ENCODE measurements at regions not wholly inside any gene's neighbourhood (a gene's known extent, or its start where the extent isn't known, plus 50 kb on each side); places are given as distances from the start of the nearest gene placed in this dataset.

DNA sequence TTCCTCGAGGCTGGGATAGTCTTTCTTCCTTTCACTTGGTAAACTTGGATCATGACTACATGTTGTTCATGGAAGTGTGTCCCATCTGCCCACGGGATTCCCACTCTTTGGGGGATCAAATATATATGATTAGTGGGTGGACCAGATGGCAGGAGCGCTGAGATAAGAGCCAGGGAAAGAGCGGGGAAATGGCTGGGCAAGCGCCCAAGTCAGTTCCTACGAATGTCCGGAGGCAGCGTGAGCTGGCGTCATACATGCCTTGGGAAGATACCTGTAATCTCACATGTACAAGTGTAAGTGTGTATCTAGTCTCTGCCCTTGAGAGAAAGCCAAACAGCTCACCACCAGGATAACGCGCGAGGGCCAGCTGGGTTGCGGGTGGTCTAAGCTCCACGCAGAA is 62.3 kb downstream of the FZD10 start:
- no peaks in the 10 kb centered on the region for H3K9me3 ChIP-seq
- H3K36me3 ChIP-seq (ENCODE audit: control insufficient read depth in 2 of 2, extremely low read depth in 1 of 2, insufficient read depth in 1 of 2, low read length in 1 of 2): no peaks in the 10 kb centered on the region
- H3K4me1 ChIP-seq (ENCODE audit: control insufficient read depth in 1 of 2, extremely low read depth in 1 of 2, insufficient read depth in 2 of 2, low read length in 2 of 2): no peaks in the 10 kb centered on the region
- DNase-seq: no peak
- Mint-ChIP-seq H3K4me1 (no peaks in the 10 kb centered on the region), H3K36me3 (no peaks in the 10 kb centered on the region), H3K4me3 (no peak overlapping the region), H3K27me3 (peaks cover 2 to 30% of the 10 kb centered on the region in 2 donors), H3K9me3 (peaks cover under 1 to 5% (median 3%) of the 10 kb centered on the region in 3 donors), H3K27ac (no peak overlapping the region)
- H3K27ac ChIP-seq (ENCODE audit: low read length): no peak overlapping the region
- H3K4me3 ChIP-seq (ENCODE audit: control insufficient read depth in 1 of 2, extremely low read depth in 1 of 2, low read length in 1 of 2): no peak overlapping the region
- POLR2A ChIA-PET: no interaction called here
- no peak for ATAC-seq (replicated peaks in 1 of 4)
- CTCF ChIA-PET: no interaction called here
- 86% methylated on average over 12 of the region's 14 CpGs for WGBS (ENCODE audit: insufficient coverage)
- H3K27me3 ChIP-seq (replicated peaks in 1 of 2; ENCODE audit: control insufficient read depth in 2 of 2, extremely low read depth in 1 of 2, insufficient read depth in 2 of 2, low read length in 1 of 2): peaks cover 0 to 15% of the 10 kb centered on the region in 2 experiments

DNA sequence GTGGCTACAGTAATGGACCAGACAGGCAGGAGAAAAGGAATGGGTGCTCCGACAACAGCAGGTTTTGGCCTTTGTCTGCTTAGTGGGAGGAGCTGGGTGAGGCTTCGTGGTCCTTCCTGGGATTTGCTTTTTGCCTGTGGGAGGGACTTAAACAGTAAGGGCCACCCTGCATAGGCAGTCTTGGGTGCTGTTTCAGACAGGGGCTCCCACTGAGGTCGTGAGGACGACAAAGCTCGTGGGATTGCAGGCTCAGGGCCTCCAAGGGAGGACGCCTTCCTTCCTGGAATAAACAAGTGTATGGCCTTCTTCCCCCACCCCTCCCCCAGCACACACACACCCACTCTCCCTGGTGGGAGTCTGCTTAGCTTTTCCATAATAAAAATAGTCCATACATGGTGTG is 63.1 kb downstream of the FZD10 start:
- peaks cover 0 to 13% of the 10 kb centered on the region in 2 experiments for H3K27me3 ChIP-seq (replicated peaks in 1 of 2; ENCODE audit: control insufficient read depth in 2 of 2, extremely low read depth in 1 of 2, insufficient read depth in 2 of 2, low read length in 1 of 2)
- no peaks in the 10 kb centered on the region for H3K36me3 ChIP-seq (ENCODE audit: control insufficient read depth in 2 of 2, extremely low read depth in 1 of 2, insufficient read depth in 1 of 2, low read length in 1 of 2)
- DNase-seq: no peak
- Mint-ChIP-seq H3K27me3 (peaks cover 2 to 25% of the 10 kb centered on the region in 2 donors), H3K4me1 (no peaks in the 10 kb centered on the region), H3K9me3 (peaks cover 3 to 12% (median 5%) of the 10 kb centered on the region in 3 donors), H3K27ac (no peak overlapping the region), H3K36me3 (no peaks in the 10 kb centered on the region), H3K4me3 (no peak overlapping the region)
- CTCF ChIA-PET: no interaction called here
- 33% methylated on average over 1 of the region's 6 CpGs for WGBS (ENCODE audit: insufficient coverage)
- no peak overlapping the region for H3K27ac ChIP-seq (ENCODE audit: low read length)
- POLR2A ChIA-PET: interaction anchor here in 1 of 2 donors (0.5 kb wide), 1 partner anchor 15 kb away, joined by 4 read pairs; no protein-coding TSS in a partner anchor
- H3K9me3 ChIP-seq: no peaks in the 10 kb centered on the region
- ATAC-seq (replicated peaks in 1 of 4): no peak
- no peaks in the 10 kb centered on the region for H3K4me1 ChIP-seq (ENCODE audit: control insufficient read depth in 1 of 2, extremely low read depth in 1 of 2, insufficient read depth in 2 of 2, low read length in 2 of 2)
- H3K4me3 ChIP-seq (ENCODE audit: control insufficient read depth in 1 of 2, extremely low read depth in 1 of 2, low read length in 1 of 2): no peak overlapping the region

DNA sequence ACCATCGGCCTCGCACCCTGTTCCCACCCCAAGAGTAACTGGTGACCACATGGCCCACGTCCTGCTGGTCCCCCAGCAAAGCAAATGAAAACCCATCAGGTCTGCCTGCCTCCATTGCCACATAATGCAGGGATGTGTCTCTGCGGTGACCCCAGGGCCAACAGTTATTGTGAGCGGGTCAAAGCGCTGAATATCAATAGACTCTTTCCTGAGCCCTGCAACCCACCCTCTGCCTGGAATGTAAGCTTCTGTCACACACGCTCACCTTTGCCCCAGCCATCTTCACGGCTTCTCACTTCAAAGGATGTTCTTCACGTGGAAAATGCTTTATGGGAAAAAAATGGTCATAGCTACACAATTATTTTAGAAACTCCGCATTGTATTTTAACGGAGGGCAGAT is 63.9 kb downstream of the FZD10 start:
- Mint-ChIP-seq H3K4me1 (no peaks in the 10 kb centered on the region), H3K4me3 (no peak overlapping the region), H3K36me3 (no peaks in the 10 kb centered on the region), H3K27me3 (peaks cover 2 to 18% of the 10 kb centered on the region in 2 donors), H3K27ac (no peak overlapping the region), H3K9me3 (peaks cover 3 to 14% (median 10%) of the 10 kb centered on the region in 3 donors)
- Histone ChIP-seq H3K9me3 (no peaks in the 10 kb centered on the region), H3K36me3 (ENCODE audit: control insufficient read depth in 2 of 2, extremely low read depth in 1 of 2, insufficient read depth in 1 of 2, low read length in 1 of 2) (no peaks in the 10 kb centered on the region), H3K4me3 (ENCODE audit: control insufficient read depth in 1 of 2, extremely low read depth in 1 of 2, low read length in 1 of 2) (no peak overlapping the region), H3K27ac (ENCODE audit: low read length) (no peak overlapping the region), H3K27me3 (replicated peaks in 1 of 2; ENCODE audit: control insufficient read depth in 2 of 2, extremely low read depth in 1 of 2, insufficient read depth in 2 of 2, low read length in 1 of 2) (peaks cover 0 to 11% of the 10 kb centered on the region in 2 experiments), H3K4me1 (ENCODE audit: control insufficient read depth in 1 of 2, extremely low read depth in 1 of 2, insufficient read depth in 2 of 2, low read length in 2 of 2) (no peaks in the 10 kb centered on the region)
- DNase-seq: no peak
- ATAC-seq (replicated peaks in 1 of 4): no peak
- CTCF ChIA-PET: no interaction called here
- WGBS (ENCODE audit: insufficient coverage): 85% methylated on average over 9 of the region's 11 CpGs
- POLR2A ChIA-PET: no interaction called here

DNA sequence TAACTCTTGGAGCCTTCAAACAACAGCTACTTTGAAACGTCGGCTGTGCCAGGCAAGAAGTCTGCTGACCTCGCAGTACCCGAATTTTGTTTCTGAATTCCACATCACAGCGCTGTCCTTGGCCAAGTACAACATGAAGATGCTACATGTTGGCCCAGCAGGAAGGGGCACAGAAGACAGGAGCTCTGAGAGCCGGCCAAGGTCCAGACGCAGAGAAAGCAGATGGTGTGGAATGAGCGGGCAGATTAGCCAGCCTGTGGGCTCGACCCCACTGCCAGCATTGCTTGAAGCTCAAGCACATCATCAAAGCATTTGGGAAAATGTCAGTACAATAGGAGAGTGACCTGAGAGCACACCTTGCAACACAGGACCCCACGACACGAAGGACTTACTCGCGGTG is 64.5 kb downstream of the FZD10 start:
- Histone ChIP-seq H3K27ac (ENCODE audit: low read length) (no peak overlapping the region), H3K4me3 (ENCODE audit: control insufficient read depth in 1 of 2, extremely low read depth in 1 of 2, low read length in 1 of 2) (no peak overlapping the region), H3K27me3 (replicated peaks in 1 of 2; ENCODE audit: control insufficient read depth in 2 of 2, extremely low read depth in 1 of 2, insufficient read depth in 2 of 2, low read length in 1 of 2) (peaks cover 0 to 11% of the 10 kb centered on the region in 2 experiments), H3K4me1 (ENCODE audit: control insufficient read depth in 1 of 2, extremely low read depth in 1 of 2, insufficient read depth in 2 of 2, low read length in 2 of 2) (no peaks in the 10 kb centered on the region), H3K9me3 (no peaks in the 10 kb centered on the region), H3K36me3 (ENCODE audit: control insufficient read depth in 2 of 2, extremely low read depth in 1 of 2, insufficient read depth in 1 of 2, low read length in 1 of 2) (no peaks in the 10 kb centered on the region)
- ATAC-seq (replicated peaks in 1 of 4): no peak
- peaks cover 2 to 12% of the 10 kb centered on the region in 2 donors for H3K27me3 Mint-ChIP-seq
- CTCF ChIA-PET: no interaction called here
- H3K36me3 Mint-ChIP-seq: no peaks in the 10 kb centered on the region
- no peaks in the 10 kb centered on the region for H3K4me1 Mint-ChIP-seq
- WGBS (ENCODE audit: insufficient coverage): 82% methylated on average over 13 of the region's 13 CpGs
- no peak for DNase-seq
- H3K4me3 Mint-ChIP-seq: no peak overlapping the region
- no peak overlapping the region for H3K27ac Mint-ChIP-seq
- POLR2A ChIA-PET: no interaction called here
- peaks cover 3 to 16% (median 11%) of the 10 kb centered on the region in 3 donors for H3K9me3 Mint-ChIP-seq

DNA sequence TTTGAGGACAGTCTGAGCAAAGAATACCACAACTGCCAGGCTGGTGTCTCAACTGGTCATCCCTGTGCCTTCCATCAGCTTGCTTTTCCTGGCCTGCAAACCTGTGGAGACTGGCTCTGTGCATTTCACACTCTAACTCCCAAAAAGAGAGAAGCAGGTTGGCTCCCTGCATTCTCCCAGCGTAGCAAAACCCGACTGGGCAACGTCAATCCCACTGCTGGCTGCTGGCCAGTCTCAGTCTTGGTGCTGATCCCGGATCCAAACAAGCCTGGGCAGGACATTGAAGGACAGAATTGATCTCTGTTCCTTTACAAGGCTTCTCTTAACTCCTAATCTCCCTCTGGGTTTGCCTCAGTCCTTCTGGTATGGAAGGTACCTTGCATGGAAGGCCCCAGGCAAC is 65.4 kb downstream of the FZD10 start:
- no peak overlapping the region for H3K27ac ChIP-seq (ENCODE audit: low read length)
- peaks cover 2 to 7% of the 10 kb centered on the region in 2 donors for H3K27me3 Mint-ChIP-seq
- peaks cover 5 to 15% (median 11%) of the 10 kb centered on the region in 3 donors for H3K9me3 Mint-ChIP-seq
- H3K36me3 ChIP-seq (ENCODE audit: control insufficient read depth in 2 of 2, extremely low read depth in 1 of 2, insufficient read depth in 1 of 2, low read length in 1 of 2): no peaks in the 10 kb centered on the region
- no peaks in the 10 kb centered on the region for H3K36me3 Mint-ChIP-seq
- no peaks in the 10 kb centered on the region for H3K4me1 ChIP-seq (ENCODE audit: control insufficient read depth in 1 of 2, extremely low read depth in 1 of 2, insufficient read depth in 2 of 2, low read length in 2 of 2)
- no peaks in the 10 kb centered on the region for H3K9me3 ChIP-seq
- POLR2A ChIA-PET: no interaction called here
- no peaks in the 10 kb centered on the region for H3K4me1 Mint-ChIP-seq
- no peak overlapping the region for H3K4me3 Mint-ChIP-seq
- WGBS (ENCODE audit: insufficient coverage): 64% methylated on average over 4 of the region's 4 CpGs
- H3K4me3 ChIP-seq (ENCODE audit: control insufficient read depth in 1 of 2, extremely low read depth in 1 of 2, low read length in 1 of 2): no peak overlapping the region
- H3K27me3 ChIP-seq (replicated peaks in 1 of 2; ENCODE audit: control insufficient read depth in 2 of 2, extremely low read depth in 1 of 2, insufficient read depth in 2 of 2, low read length in 1 of 2): peaks cover 0 to 5% of the 10 kb centered on the region in 2 experiments
- DNase-seq (no peak), ATAC-seq (replicated peaks in 1 of 4) (no peak)
- CTCF ChIA-PET: no interaction called here
- no peak overlapping the region for H3K27ac Mint-ChIP-seq

DNA sequence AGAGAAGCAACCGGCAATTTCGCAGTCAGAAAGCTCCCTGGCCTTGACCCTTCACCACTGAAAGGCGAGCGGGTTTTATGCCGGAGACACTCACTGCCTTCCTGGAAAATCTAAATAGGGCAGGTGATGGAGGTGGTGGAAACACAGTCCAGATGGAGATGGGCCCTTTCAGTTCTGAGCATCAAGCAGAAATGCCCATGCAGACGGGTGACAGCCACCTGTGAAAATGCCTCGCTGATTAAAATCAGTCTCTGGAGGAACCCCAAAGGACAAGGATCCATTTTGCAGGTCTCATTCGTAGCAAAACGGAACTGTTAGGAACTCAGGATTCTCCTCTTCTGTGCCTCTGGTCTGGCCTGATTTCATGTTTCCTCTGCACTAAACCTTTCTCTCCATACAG is 74.2 kb downstream of the FZD10 start:
- no peaks in the 10 kb centered on the region for H3K36me3 ChIP-seq (ENCODE audit: control insufficient read depth in 2 of 2, extremely low read depth in 1 of 2, insufficient read depth in 1 of 2, low read length in 1 of 2)
- CTCF ChIA-PET: no interaction called here
- DNase-seq (no peak), ATAC-seq (replicated peaks in 1 of 4) (no peak)
- Mint-ChIP-seq H3K27me3 (peaks cover 9 to 11% of the 10 kb centered on the region in 2 donors), H3K36me3 (no peaks in the 10 kb centered on the region), H3K4me1 (no peaks in the 10 kb centered on the region), H3K4me3 (no peak overlapping the region), H3K27ac (no peak overlapping the region), H3K9me3 (peaks cover 5 to 6% (median 6%) of the 10 kb centered on the region in 3 donors)
- H3K27me3 ChIP-seq (replicated peaks in 1 of 2; ENCODE audit: control insufficient read depth in 2 of 2, extremely low read depth in 1 of 2, insufficient read depth in 2 of 2, low read length in 1 of 2): peaks cover 0 to 5% of the 10 kb centered on the region in 2 experiments
- H3K27ac ChIP-seq (ENCODE audit: low read length): no peak overlapping the region
- no peaks in the 10 kb centered on the region for H3K9me3 ChIP-seq
- no peaks in the 10 kb centered on the region for H3K4me1 ChIP-seq (ENCODE audit: control insufficient read depth in 1 of 2, extremely low read depth in 1 of 2, insufficient read depth in 2 of 2, low read length in 2 of 2)
- POLR2A ChIA-PET: no interaction called here
- WGBS (ENCODE audit: insufficient coverage): 84% methylated on average over 7 of the region's 9 CpGs
- H3K4me3 ChIP-seq (ENCODE audit: control insufficient read depth in 1 of 2, extremely low read depth in 1 of 2, low read length in 1 of 2): no peak overlapping the region

All from T-cell (primary cell).